Panc1 (cell line): ENCODE measurements at regions not wholly inside any gene's neighbourhood (a gene's known extent, or its start where the extent isn't known, plus 50 kb on each side); places are given as distances from the start of the nearest gene placed in this dataset.

Experiments
- ATAC-seq: fragments of 200-7000 bp; cut with Tn5 transposase; 2 replicates; pipeline ENCODE4 v1.9.1; 2020; ENCODE audit warnings: mild to moderate bottlenecking, moderate library complexity
- BruUV-seq: library from RNA; stranded (reverse); fragments of 400-500 nt; replicated peaks from 2 replicates; lab custom pipeline; 2021; lab: Mats Ljungman, UMichigan
- CTCF ChIA-PET: fragments of 300-600 bp; sonication (Branson Sonifier 250); formaldehyde crosslinking; loops from one replicate; lab custom pipeline; 2022; ENCODE audit warnings: antibody characterized with exemption; lab: Charles Lee
- POLR2A ChIA-PET: fragments of 300-600 bp; sonication (Branson Sonifier 250); formaldehyde crosslinking; loops from one replicate; lab custom pipeline; 2022; ENCODE audit warnings: antibody characterized with exemption; lab: Charles Lee
- DNase-seq: peaks from one replicate; pipeline ENCODE4 v3.0.0-alpha.2; 2010; ENCODE audit warnings: low read depth, low spot score
- H3K27ac ChIP-seq: 2 replicates; pipeline ENCODE4 v1.5.1; 2011; ENCODE audit warnings: mild to moderate bottlenecking, low read length, inconsistent platforms
- H3K27me3 ChIP-seq: fragments of 200-500 bp; sonication (Bioruptor generic); 2 replicates; pipeline ENCODE4 v1.6.0; 2014; ENCODE audit warnings: low read length, inconsistent platforms; ENCODE audit not compliant: control insufficient read depth, insufficient read depth
- H3K36me3 ChIP-seq: fragments of 200-500 bp; sonication (Bioruptor generic); 2 replicates; pipeline ENCODE4 v1.5.1; 2014; ENCODE audit warnings: inconsistent platforms, mild to moderate bottlenecking, low read length, moderate library complexity; ENCODE audit not compliant: control insufficient read depth, insufficient read depth
- H3K4me1 ChIP-seq: 2 replicates; pipeline ENCODE4 v1.5.1; 2011; ENCODE audit warnings: inconsistent platforms, mild to moderate bottlenecking, low read length, moderate library complexity; ENCODE audit not compliant: control insufficient read depth, insufficient read depth
- H3K4me3 ChIP-seq, 2 experiments: 2 replicates each; pipeline ENCODE4 v1.5.1; 2011 to 2012; ENCODE audit warnings: low read depth in 2 of 2, low read length in 2 of 2, mild to moderate bottlenecking in 2 of 2, inconsistent platforms in 1 of 2, moderate library complexity in 1 of 2
- H3K9me3 ChIP-seq: fragments of 200-500 bp; sonication (Bioruptor generic); 2 replicates; pipeline ENCODE4 v1.5.1; 2014; ENCODE audit warnings: low read depth, mild to moderate bottlenecking, inconsistent platforms, low read length, moderate library complexity; ENCODE audit not compliant: control insufficient read depth, insufficient read depth
- POLR2AphosphoS5 ChIP-seq: IDR thresholded peaks from 2 replicates; pipeline ENCODE4 v1.6.1; 2012; ENCODE audit warnings: mild to moderate bottlenecking, low read depth, low read length, moderate library complexity
- REST ChIP-seq, 2 experiments: IDR thresholded peaks; 2 replicates each; pipeline ENCODE4 v1.6.1; 2011 to 2012; ENCODE audit warnings: low read depth in 2 of 2, control low read depth in 1 of 2, low read length in 1 of 2, mild to moderate bottlenecking in 1 of 2, moderate library complexity in 1 of 2; ENCODE audit not compliant: insufficient read depth in 1 of 2
- SIN3A ChIP-seq: IDR thresholded peaks from 2 replicates; pipeline ENCODE4 v1.6.1; 2012; ENCODE audit warnings: low read depth, mild to moderate bottlenecking, low read length, moderate library complexity, borderline replicate concordance; ENCODE audit not compliant: insufficient read depth
- TCF7L2 ChIP-seq: IDR thresholded peaks from 2 replicates; pipeline ENCODE4 v1.6.1; 2011; ENCODE audit warnings: mild to moderate bottlenecking, low read depth, low read length, inconsistent platforms
- in situ Hi-C: cut with HindIII; loops from 2 replicates; pipeline ENCODE4 v1.10.0; 2016; ENCODE audit warnings: low sequenced_read_pairs, low pct_unique_long_range_greater_than_20kb
- intact Hi-C: fragments of 100-400 bp; cut with micrococcal nuclease; formaldehyde crosslinking; loops from one replicate; pipeline ENCODE4 v1.10.0; 2022; ENCODE audit not compliant: unreplicated experiment
- TF ChIP-seq, protein P1 (sequence below): fragments of 450-650 bp; IDR thresholded peaks from 2 replicates; pipeline ENCODE4 v1.5.1; 2017; ENCODE audit warnings: mild to moderate bottlenecking

- POLR2A ChIA-PET: no interaction called here
- no peak for TF ChIP-seq REST (IDR thresholded peaks at IDR 0.05; ENCODE audit: insufficient read depth in 1 of 2, low read depth in 2 of 2, low read length in 1 of 2)
- TF ChIP-seq TCF7L2: no peak
- TF ChIP-seq SIN3A: no peak
- TF ChIP-seq POLR2AphosphoS5: no peak
- TF ChIP-seq, protein P1, sequence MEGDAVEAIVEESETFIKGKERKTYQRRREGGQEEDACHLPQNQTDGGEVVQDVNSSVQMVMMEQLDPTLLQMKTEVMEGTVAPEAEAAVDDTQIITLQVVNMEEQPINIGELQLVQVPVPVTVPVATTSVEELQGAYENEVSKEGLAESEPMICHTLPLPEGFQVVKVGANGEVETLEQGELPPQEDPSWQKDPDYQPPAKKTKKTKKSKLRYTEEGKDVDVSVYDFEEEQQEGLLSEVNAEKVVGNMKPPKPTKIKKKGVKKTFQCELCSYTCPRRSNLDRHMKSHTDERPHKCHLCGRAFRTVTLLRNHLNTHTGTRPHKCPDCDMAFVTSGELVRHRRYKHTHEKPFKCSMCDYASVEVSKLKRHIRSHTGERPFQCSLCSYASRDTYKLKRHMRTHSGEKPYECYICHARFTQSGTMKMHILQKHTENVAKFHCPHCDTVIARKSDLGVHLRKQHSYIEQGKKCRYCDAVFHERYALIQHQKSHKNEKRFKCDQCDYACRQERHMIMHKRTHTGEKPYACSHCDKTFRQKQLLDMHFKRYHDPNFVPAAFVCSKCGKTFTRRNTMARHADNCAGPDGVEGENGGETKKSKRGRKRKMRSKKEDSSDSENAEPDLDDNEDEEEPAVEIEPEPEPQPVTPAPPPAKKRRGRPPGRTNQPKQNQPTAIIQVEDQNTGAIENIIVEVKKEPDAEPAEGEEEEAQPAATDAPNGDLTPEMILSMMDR: no peak
- Histone ChIP-seq H3K36me3 (no peaks in the 10 kb centered on the region), H3K4me3 (no peak overlapping the region), H3K27ac (no peak overlapping the region), H3K9me3 (no peaks in the 10 kb centered on the region), H3K4me1 (no peaks in the 10 kb centered on the region), H3K27me3 (no peaks in the 10 kb centered on the region)
- intact Hi-C loops: no loop called here
- CTCF ChIA-PET: no interaction called here
- no TSS peak for BruUV-seq
- DNase-seq (no peak), ATAC-seq (no peak)
- in situ Hi-C loops: no loop called here
Measured at GRCh38 chr5:102596951-102597350, 98.2 kb upstream of the SLCO6A1 start.

DNA sequence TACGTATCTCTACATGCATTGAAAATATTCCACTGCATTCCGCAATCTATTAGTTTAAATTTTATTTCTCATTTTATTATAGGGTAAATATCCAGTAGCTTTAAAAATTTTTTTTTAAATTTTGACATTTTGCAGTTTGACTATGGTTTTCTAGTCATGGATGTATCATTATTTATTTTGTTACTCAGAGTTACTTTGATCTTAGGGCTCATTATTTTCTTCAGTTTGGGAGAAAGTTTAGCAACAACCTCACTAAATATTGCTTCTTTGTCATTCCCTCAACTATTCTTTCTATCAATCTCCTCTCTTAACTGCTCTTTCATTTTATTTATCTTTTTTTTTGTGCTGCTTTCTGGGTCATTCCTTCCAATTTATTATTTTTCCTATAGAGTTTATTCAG is 100.5 kb upstream of the SLCO6A1 start:
- Histone ChIP-seq H3K27me3 (no peaks in the 10 kb centered on the region), H3K9me3 (no peaks in the 10 kb centered on the region), H3K36me3 (no peaks in the 10 kb centered on the region), H3K4me3 (no peak overlapping the region), H3K4me1 (no peaks in the 10 kb centered on the region), H3K27ac (no peak overlapping the region)
- DNase-seq: no peak
- no peak for ATAC-seq
- TF ChIP-seq SIN3A: no peak
- TF ChIP-seq POLR2AphosphoS5: no peak
- no peak for TF ChIP-seq TCF7L2
- TF ChIP-seq, protein P1: no peak
- TF ChIP-seq REST (IDR thresholded peaks at IDR 0.05; ENCODE audit: insufficient read depth in 1 of 2, low read depth in 2 of 2, low read length in 1 of 2): no peak
- no TSS peak for BruUV-seq
- intact Hi-C loops (no loop called here), in situ Hi-C loops (no loop called here)
- ChIA-PET POLR2A (no interaction called here), CTCF (no interaction called here)
